GM21576 (cell line): ENCODE measurements at regions not wholly inside any gene's neighbourhood (a gene's known extent, or its start where the extent isn't known, plus 50 kb on each side); places are given as distances from the start of the nearest gene placed in this dataset.
"Not testable (repeated sequence)": the region's sequence is repeated elsewhere in the genome, so short reads cannot be mapped to it uniquely, and the experiment has no call there.

Source experiments
- ATAC-seq: cut with Tn5 transposase; IDR thresholded peaks from one replicate; pipeline ENCODE4 v1.9.1; 2021; ENCODE audit warnings: mild to moderate bottlenecking, moderate library complexity; ENCODE audit not compliant: unreplicated experiment

- ATAC-seq: no peak
These were observed 724.6 kb upstream of the NRP1 start for GRCh38 chr10:34058845-34059614.

GRCh38 chr10:34055410-34055985, 721.0 kb upstream of the NRP1 start:
- not testable (repeated sequence) for ATAC-seq

DNA sequence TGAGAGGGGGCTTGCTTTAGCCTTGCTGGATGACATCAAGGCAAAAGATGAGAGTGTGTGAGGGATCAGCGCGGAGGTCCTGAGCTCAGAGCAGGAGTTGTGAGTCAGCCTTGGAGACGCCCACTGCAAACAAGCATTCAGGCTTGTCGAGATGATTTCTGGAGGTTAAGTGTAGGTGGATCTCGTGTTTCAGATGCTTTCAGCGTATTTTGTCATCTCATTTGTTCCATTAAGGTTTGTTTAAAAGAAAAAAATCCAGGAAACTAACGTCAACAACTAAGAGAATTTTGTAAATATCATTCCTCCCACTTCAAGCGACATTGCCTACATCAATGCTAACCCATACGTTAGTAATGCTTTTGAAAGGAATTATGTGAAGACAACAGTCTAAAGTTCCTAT, 715.4 kb upstream of the NRP1 start:
- ATAC-seq: no peak

DNA sequence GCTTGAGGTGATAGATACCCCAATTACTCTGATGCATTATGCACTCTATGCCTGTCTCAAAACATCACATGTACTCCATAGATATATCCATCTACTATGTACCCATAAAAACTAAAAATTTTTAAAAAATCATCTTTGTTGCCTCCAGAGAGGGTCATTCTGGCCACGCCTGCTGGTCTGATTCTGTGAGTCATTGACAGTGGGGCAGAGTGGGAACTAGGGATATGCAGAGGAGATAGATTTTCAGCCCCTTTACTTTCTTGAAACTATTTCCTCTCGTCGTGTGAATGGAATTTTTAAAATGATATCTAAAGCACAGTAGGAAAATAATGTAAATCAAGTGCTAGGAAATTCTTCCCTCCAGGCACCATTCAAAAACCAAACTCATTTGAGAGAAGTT, 715.0 kb upstream of the NRP1 start:
- ATAC-seq: no peak

DNA sequence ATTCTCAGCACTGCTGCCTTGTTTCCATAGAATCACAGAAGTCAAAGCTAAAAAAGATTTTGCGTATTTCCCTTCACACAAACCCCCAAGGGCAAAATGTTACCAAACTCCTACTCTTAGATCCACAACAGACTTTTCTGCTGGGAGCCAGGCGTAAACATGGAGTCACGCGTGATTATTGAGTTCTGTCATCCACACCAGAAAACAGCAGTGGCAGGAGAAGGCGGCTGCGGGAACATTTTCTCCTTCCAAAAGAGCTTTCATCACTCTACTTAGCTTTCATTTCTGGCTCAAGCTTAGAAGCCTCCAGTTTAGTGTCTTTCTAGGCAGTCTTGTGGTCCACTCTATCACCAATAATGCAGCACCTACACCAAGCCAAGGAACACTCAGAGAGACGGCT, 712.9 kb upstream of the NRP1 start:
- no peak for ATAC-seq

DNA sequence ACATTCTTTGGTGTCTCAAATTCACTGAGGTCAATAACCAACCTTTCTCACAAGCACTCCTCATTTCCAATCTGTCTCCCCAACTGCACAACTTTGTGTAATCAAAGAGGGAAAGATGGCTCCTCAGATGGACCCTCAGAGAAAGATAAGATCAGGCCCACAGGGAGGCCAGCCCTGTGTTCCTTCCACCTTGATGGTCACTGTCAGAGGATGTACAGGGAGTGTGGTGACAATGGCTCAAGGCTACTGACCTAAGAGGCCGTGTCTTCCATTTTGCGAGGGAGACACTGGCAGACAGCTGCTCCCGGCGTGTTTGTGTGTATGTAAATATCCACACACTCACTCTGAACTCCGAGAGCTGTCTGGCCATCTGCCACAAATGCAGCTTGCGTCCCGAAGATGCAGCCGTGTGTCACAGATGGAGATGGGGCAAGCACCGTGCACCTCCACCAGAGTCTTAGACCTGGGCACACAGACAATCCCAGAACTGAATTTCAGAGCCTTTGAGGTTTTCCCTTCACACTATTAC, 712.1 kb upstream of the NRP1 start:
- no peak for ATAC-seq

GRCh38 chr10:34045571-34046190, 711.2 kb upstream of the NRP1 start:
- ATAC-seq: no peak

GRCh38 chr10:34041871-34042270, 707.4 kb upstream of the NRP1 start:
- no peak for ATAC-seq

- no peak for ATAC-seq
These were observed 703.0 kb upstream of the NRP1 start for GRCh38 chr10:34037499-34037898.

- ATAC-seq: not testable (repeated sequence)
These were observed 700.8 kb upstream of the NRP1 start for GRCh38 chr10:34035241-34035790.

DNA sequence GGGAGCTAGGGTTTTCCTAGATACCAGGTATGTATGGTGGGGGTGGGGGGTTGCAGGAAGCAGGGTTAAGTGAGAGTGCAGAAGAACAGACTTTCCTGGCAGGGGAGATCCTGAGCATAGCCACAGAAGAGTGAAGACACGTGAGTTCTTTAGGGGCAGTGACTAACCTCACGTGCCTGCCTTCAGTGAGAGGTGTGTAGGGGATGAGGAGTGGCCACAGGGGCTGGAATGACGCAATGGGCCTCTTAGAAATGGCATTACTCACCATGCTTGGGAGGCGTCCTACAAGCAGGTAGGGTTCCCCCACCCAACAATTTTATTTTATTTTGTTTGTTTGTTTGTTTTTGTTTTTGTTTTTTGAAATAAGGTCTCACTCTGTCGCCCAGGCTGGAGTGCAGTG, 698.6 kb upstream of the NRP1 start:
- no peak for ATAC-seq

DNA sequence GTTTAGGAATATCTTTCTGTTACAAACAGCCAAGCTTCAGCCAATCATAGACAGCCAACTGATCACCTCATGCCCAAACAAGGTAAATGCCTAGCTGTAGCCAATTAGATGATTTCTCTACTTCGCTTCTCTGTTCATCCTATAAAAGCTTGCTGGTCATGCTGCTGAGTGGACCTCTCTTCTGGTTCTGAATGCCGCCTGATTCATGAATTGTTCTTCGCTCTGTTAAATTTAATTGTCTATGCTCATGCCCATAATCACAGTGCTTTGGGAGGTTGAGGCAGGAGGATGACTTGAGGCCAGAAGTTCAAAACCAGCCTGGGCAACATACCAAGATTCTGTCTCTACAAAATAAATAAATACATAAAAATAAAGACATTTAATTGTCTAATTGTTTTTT, 698.1 kb upstream of the NRP1 start:
- ATAC-seq: no peak

DNA sequence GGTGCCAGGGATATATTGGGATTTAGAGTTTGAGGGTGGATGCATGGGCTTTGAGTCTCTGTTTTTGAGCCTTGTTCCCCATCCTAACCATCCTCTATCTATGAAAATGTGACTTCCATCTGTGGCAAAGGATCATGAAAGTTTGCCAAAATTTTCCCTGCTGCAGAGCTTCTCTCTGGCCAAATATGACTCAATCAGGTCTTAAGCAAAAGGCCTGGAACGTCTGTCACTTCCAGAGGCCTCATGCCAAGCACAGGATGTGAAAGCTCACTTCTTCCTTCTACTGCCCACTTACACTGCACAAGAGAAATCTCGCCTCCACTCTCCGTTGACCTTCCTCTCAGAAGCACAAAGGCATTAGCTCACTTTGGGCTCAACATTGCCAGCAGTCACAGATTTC, 696.9 kb upstream of the NRP1 start:
- ATAC-seq: no peak

GRCh38 chr10:34029455-34029854, 695.0 kb upstream of the NRP1 start:
- no peak for ATAC-seq

DNA sequence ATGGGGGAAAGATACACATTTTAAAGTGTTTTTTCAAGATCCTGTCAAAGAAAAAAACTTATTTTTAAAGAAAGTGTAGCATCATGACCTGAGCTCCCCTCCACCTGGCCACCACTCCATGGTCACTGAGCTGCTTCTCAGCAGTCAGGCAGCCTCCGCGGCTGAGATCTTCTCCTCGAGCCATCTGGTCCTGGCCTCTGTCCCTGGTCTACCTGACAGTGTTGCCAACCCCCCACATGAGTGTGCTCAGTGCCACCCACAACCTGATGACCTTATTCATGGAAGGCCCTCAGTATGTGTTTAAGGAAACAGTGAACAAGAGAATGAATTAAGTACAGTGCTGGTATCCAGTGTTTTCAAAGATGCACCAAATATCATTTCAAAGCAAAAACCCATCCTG, 694.5 kb upstream of the NRP1 start:
- no peak for ATAC-seq

GRCh38 chr10:34024693-34025425, 690.4 kb upstream of the NRP1 start:
- no peak for ATAC-seq

DNA sequence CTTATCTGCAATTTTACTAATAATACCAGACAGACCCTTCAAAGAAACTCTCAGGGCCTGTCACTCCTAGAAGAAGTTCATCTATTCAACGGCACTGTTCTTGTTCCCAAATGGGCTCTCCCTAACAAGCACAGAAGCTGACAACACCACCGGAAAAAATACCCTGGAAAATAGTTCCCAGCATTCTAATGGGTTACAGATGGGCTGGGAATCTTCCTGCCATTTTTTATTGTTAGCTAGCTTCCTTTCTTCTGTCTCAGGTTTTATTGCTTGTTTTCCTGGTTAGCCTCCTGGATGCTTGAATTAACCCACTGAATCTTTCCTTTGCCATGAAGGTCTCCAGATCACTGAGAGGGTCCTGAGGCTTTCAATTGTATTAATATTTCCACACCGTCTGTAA, 689.8 kb upstream of the NRP1 start:
- no peak for ATAC-seq

- ATAC-seq: no peak
These were observed 687.7 kb upstream of the NRP1 start for GRCh38 chr10:34022195-34022594.

DNA sequence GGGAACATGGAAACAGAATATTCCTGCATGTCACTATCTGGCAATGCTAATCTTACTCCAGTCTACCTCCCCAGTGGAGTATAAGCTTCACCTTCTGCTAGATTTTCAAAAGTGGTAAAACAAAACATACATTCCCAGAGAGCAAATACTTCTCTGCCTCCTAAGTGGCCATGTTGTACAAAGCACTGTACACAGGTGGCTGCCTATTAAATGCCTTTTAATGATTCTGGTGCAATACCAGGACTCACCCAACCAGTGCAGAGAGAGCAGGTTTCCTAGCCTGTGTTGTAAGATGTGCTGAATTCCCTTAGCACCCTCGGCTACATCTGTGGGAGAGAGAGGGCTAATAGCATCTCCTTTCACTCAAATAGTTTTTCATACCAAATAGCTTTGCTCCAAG, 684.3 kb upstream of the NRP1 start:
- no peak for ATAC-seq

DNA sequence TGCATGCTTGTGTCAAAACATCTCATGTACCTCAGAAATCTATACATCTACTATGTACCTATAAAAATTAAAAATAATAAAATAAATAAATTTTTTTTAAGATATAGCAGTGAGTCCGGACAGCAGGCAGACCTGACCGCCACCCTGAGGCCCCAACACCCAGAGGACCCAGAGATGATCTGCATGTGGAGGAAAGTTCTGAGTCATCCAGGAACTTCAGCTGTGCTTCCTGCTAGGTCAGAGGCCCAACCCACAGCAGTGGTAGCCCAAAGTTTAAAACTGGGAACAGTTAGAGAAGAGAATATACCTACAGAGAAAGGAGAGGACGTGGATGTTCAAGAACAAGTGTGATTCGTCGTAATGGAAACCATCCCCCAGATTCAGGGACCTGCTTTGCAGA, 683.7 kb upstream of the NRP1 start:
- ATAC-seq: no peak

DNA sequence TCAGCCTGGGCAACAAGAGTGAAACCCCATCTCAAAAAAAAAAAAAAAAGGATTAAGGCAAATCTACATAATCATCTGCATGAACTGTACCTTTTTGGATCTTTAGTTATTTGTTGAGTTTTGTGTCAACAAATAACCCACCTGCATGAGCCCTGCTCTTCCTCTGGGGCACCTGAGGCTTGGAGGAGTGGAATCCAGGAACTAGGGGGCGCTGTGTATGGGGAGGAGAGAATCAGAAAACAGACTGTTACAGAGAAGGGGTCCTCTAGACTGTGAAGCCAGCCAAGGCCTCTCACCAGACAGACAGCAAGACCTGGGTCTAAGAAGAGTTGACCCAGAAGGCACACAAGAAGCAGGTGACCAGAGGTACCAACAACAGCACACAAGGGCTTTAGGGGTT, 682.8 kb upstream of the NRP1 start:
- no peak for ATAC-seq
